ENCODE measurements at regions not wholly inside any gene's neighbourhood (a gene's known extent, or its start where the extent isn't known, plus 50 kb on each side); places are given as distances from the start of the nearest gene placed in this dataset.
A peak's percentile ranks its signal among the peaks of the same experiment; 100 is the strongest.

- no peaks in the 10 kb centered on the region for H3K4me1 ChIP-seq
- H3K9me3 ChIP-seq = no peaks in the 10 kb centered on the region
- TF ChIP-seq CTCF (IDR thresholded peaks at IDR 0.05; ENCODE audit: low read depth, low read length) = no peak
- no peaks in the 10 kb centered on the region for H3K36me3 ChIP-seq
- DNase-seq = no peak
- no peaks in the 10 kb centered on the region for H3K27me3 ChIP-seq
- H3K4me3 ChIP-seq (ENCODE audit: low read depth, low read length) = no peak overlapping the region
Measured at GRCh38 chr4:33453436-33453835, 2733.3 kb downstream of the PCDH7 start.

GRCh38 chr4:33453916-33454315, 2733.7 kb downstream of the PCDH7 start:
- H3K36me3 ChIP-seq = no peaks in the 10 kb centered on the region
- H3K4me1 ChIP-seq = no peaks in the 10 kb centered on the region
- no peaks in the 10 kb centered on the region for H3K27me3 ChIP-seq
- H3K9me3 ChIP-seq = no peaks in the 10 kb centered on the region
- DNase-seq = no peak
- H3K4me3 ChIP-seq (ENCODE audit: low read depth, low read length) = no peak overlapping the region
- no peak for TF ChIP-seq CTCF (IDR thresholded peaks at IDR 0.05; ENCODE audit: low read depth, low read length)

- no peak overlapping the region for H3K4me3 ChIP-seq (ENCODE audit: low read depth, low read length)
- H3K36me3 ChIP-seq = no peaks in the 10 kb centered on the region
- H3K4me1 ChIP-seq = no peaks in the 10 kb centered on the region
- TF ChIP-seq CTCF (IDR thresholded peaks at IDR 0.05; ENCODE audit: low read depth, low read length) = no peak
- H3K27me3 ChIP-seq = no peaks in the 10 kb centered on the region
- no peak for DNase-seq
- H3K9me3 ChIP-seq = no peaks in the 10 kb centered on the region
Measured at GRCh38 chr4:33465565-33465964, 2745.4 kb downstream of the PCDH7 start.

GRCh38 chr4:33467291-33467690, 2747.1 kb downstream of the PCDH7 start:
- no peak for DNase-seq
- Histone ChIP-seq H3K27me3 (no peaks in the 10 kb centered on the region), H3K9me3 (no peaks in the 10 kb centered on the region), H3K4me3 (ENCODE audit: low read depth, low read length) (no peak overlapping the region), H3K36me3 (no peaks in the 10 kb centered on the region), H3K4me1 (no peaks in the 10 kb centered on the region)
- TF ChIP-seq CTCF (IDR thresholded peaks at IDR 0.05; ENCODE audit: low read depth, low read length) = no peak

GRCh38 chr4:33470805-33471204, 2750.6 kb downstream of the PCDH7 start:
- TF ChIP-seq CTCF (IDR thresholded peaks at IDR 0.05; ENCODE audit: low read depth, low read length) = no peak
- no peak for DNase-seq

GRCh38 chr4:33477715-33478114, 2757.5 kb downstream of the PCDH7 start:
- no peak for TF ChIP-seq CTCF (IDR thresholded peaks at IDR 0.05; ENCODE audit: low read depth, low read length)
- Histone ChIP-seq H3K4me3 (ENCODE audit: low read depth, low read length) (no peak overlapping the region), H3K27me3 (no peaks in the 10 kb centered on the region), H3K4me1 (peaks cover 7% of the 10 kb centered on the region), H3K9me3 (no peaks in the 10 kb centered on the region), H3K36me3 (no peaks in the 10 kb centered on the region)
- peak; percentile 37 for DNase-seq

More at GRCh38 chr4:33470805-33471204, 2750.6 kb downstream of the PCDH7 start:
- no peaks in the 10 kb centered on the region for H3K36me3 ChIP-seq
- no peak overlapping the region for H3K4me3 ChIP-seq (ENCODE audit: low read depth, low read length)
- no peaks in the 10 kb centered on the region for H3K4me1 ChIP-seq
- no peaks in the 10 kb centered on the region for H3K27me3 ChIP-seq
- no peaks in the 10 kb centered on the region for H3K9me3 ChIP-seq

Data from BE2C (cell line).